VCaP (cell line): ENCODE measurements at regions not wholly inside any gene's neighbourhood (a gene's known extent, or its start where the extent isn't known, plus 50 kb on each side); places are given as distances from the start of the nearest gene placed in this dataset.
A peak's percentile ranks its signal among the peaks of the same experiment; 100 is the strongest.

Source experiments
- H3K27ac ChIP-seq: fragments of 450-650 bp; 2 replicates; pipeline ENCODE4 v1.5.1; 2017
- TF ChIP-seq, protein P1 (sequence below): fragments of 450-650 bp; conservative IDR thresholded peaks from 2 replicates; pipeline ENCODE4 v1.5.1; 2017; ENCODE audit warnings: mild to moderate bottlenecking, moderate library complexity

DNA sequence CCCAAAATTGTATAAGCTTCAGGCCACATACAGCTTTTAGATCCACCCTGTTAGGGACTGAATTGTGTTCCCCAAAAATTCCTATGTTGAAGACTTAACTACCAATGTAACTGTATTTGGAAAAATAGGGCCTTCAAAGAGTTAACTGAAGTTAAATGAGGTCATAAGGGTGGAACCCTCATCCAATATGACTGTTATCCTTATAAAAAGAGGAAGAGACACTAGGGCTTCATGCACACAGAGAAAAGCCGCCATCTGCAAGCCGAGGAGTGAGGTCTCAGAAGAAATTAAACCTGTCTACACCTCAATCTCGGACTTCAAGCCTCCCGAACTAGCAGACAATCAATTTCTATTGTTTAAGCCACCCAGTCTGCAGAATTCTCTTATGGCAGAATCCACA lies 317.9 kb upstream of the NFE2L3 start:
- H3K27ac ChIP-seq = no peak overlapping the region
- TF ChIP-seq, protein P1, sequence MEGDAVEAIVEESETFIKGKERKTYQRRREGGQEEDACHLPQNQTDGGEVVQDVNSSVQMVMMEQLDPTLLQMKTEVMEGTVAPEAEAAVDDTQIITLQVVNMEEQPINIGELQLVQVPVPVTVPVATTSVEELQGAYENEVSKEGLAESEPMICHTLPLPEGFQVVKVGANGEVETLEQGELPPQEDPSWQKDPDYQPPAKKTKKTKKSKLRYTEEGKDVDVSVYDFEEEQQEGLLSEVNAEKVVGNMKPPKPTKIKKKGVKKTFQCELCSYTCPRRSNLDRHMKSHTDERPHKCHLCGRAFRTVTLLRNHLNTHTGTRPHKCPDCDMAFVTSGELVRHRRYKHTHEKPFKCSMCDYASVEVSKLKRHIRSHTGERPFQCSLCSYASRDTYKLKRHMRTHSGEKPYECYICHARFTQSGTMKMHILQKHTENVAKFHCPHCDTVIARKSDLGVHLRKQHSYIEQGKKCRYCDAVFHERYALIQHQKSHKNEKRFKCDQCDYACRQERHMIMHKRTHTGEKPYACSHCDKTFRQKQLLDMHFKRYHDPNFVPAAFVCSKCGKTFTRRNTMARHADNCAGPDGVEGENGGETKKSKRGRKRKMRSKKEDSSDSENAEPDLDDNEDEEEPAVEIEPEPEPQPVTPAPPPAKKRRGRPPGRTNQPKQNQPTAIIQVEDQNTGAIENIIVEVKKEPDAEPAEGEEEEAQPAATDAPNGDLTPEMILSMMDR = no peak

DNA sequence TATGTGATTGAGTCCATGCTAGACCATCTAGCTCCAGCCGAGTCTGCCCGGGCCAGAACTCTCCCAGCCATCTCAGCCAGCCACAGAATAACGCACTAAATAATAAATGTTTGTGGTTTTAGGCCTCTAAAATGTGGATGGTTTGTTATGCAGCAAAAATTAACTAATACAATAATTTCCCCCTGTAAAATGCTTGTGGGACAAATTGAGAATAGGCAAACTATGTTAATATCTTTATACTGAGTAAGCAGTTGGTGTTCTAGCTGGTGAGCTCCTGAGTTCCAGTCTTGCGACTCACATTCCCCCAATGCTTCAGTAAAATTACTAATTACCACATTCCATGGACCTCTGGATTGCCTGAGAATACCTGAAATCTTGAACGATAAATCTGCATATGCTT lies 316.8 kb upstream of the NFE2L3 start:
- TF ChIP-seq, protein P1 = no peak
- H3K27ac ChIP-seq = no peak overlapping the region

DNA sequence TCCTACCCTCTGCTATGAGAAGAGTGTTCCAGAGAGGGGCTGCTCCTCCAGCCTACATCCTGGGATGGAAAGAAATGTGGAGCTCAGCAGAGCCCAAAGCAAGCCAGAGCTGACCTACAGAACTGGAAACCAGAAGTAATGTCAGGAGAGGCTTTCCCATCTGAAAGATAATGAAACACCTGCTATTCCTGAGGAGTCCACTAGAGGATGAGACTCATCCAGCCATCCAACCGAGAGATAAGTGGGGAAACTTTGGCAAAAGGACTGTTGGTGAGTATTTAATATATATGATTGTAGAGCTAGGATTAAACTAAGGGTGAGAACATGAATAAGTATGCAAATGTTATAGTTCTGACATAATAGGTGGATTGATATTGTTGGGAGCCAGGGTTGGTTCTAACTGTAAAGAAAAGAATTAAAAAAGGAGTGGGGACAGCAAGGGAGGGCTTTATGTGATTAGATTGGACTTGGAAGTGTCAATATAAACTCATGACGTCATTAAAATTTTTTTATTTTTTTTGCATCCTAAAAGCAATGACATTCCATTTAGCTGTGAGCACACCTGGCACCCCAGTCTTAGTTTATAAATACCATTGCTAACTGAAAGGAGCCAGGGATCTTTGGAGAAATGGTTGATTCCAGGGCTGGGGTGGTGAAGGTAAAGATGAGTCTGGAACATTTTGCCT lies 312.8 kb upstream of the NFE2L3 start:
- H3K27ac ChIP-seq = no peak overlapping the region
- TF ChIP-seq, protein P1 = peak; percentile 5; the same call in 1 of the 2 replicates

DNA sequence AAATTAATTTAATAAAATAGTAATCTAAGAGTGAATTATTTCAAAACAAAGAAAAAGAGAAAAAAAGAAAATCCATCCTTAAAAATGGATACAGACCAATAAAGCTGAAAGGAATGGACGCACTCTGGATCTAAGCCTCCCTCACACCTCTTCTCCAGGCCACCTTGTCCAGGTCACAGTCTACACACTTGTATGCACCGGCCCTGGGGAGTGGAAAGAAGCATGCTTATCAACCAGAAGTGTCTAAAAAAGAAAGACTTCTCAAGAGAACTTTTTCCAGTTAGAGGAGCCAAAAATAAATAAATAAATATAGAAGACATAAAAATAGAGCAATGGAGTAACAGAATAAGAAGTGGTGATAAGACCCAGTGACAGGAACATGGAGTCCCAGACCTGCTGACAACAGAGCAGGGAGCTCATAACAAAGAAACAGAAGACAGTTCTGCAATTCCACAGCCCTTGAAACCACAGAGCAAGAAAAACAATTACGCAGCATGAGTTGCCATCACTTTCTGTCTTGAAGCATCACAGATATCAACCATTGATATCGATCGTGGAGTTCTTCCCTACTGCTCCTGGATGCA lies 311.7 kb upstream of the NFE2L3 start:
- no peak overlapping the region for H3K27ac ChIP-seq

DNA sequence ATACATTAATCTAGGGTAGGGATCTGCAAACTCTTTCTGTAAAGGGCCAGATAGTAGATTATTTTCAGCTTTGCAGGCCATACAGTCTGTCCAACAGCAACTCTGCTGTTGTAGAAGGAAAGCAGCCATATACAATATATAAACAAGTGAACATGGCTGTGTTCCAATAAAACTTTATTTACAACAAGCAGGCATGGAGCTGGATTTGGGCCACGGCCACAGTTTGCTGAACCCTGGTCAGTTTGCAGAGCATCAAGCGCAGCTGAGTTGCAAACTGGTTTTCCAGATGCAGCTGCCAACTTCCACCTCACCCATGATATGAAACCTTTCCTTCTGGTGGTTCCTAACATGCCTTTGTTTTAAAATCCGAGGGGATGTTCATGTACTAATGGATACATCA lies 310.4 kb upstream of the NFE2L3 start:
- H3K27ac ChIP-seq = no peak overlapping the region
- TF ChIP-seq, protein P1 = no peak

More for the DNA sequence above, 311.7 kb upstream of the NFE2L3 start:
- TF ChIP-seq, protein P1 = no peak

DNA sequence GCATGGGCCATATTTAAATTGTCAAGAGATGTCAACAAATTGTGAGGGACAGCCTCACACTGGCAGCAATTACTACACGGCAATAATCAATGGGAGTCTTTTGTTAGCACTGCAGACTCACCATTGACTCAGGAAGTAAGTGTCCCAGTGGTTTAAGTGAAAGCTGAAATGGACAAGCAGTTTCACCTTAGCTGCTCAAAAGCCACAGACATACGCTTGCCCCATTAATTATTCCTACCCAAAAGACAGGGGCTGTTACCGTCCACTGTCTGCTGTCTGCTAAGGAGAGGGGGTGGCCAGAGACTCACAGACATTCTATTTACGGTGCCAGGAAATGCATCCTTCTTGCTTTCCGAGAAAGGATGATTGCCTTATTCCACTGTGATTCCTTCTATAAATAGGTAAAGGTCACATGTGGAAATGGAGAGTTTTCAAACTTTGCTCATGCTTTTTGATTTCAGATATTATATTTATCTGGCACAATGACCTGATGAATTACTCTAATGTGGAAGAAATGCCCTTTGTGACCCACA lies 309.7 kb upstream of the NFE2L3 start:
- H3K27ac ChIP-seq = no peak overlapping the region
- TF ChIP-seq, protein P1 = no peak

DNA sequence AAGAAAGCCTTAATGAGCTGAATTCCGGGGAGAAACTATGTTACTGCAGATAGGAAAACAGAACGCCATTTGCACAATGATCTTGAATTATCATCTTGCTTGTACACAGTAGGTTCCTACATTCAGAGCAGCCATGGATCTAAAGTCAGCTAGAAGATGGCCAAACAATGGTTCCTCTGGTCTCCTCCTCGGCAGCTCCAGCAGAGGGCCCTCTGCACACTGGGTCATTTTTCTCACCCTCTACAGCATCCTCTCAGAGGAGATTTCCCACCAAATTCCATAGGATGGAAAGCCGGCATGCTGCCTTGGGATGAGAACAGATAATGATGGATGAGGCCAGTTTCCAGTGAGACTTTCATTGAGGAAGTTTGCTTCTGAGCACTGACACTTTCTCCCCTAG lies 308.5 kb upstream of the NFE2L3 start:
- TF ChIP-seq, protein P1 = no peak
- H3K27ac ChIP-seq = no peak overlapping the region
